ENCODE measurements at regions not wholly inside any gene's neighbourhood (a gene's known extent, or its start where the extent isn't known, plus 50 kb on each side); places are given as distances from the start of the nearest gene placed in this dataset.

DNA sequence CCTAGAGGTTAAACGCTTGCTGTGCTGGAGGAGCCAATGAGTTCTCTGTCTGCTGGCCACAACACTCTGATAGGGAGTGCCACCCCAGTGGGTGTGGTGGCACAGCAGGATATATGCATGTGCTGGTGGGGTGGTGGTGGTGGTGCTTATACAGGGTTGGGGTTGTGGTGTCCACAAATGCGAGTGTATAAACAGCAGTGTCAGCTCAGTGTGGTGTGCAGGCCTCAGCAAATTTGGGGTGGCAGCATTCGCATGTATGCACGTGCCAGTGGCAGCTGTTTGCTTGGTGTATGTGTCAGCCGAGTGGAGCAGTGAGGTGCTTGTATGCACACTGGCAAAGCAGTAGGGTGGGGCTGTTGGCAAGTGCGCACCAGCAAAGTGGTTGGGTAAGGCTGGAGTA is 157.4 kb downstream of the FAM47A start:
- Histone ChIP-seq H2AFZ (ENCODE audit: low read depth, low read length) (no peak overlapping the region), H3K9ac (ENCODE audit: insufficient read depth in 1 of 2, low read depth in 2 of 2, low read length in 2 of 2) (no peak overlapping the region), H3K79me2 (ENCODE audit: control insufficient read depth, insufficient read depth, low read length) (no peaks in the 10 kb centered on the region), H3K27ac (ENCODE audit: extremely low read depth, low read depth, low read length) (no peak overlapping the region), H3K9me3 (replicated peaks; ENCODE audit: control insufficient read depth, insufficient read depth, low read depth, low read length) (no peaks in the 10 kb centered on the region), H3K4me2 (ENCODE audit: insufficient read depth, low read length) (no peak overlapping the region), H3K9me1 (ENCODE audit: control insufficient read depth, insufficient read depth, low read length) (no peaks in the 10 kb centered on the region), H3K36me3 (ENCODE audit: control insufficient read depth, insufficient read depth, low read length) (no peaks in the 10 kb centered on the region), H4K20me1 (replicated peaks; ENCODE audit: control insufficient read depth, insufficient read depth, low read length) (no peaks in the 10 kb centered on the region), H3K4me3 (no peak overlapping the region), H3K4me1 (replicated peaks in 1 of 2; ENCODE audit: control insufficient read depth in 2 of 2, insufficient read depth in 2 of 2, low read length in 2 of 2) (no peaks in the 10 kb centered on the region), H3K27me3 (ENCODE audit: control insufficient read depth in 2 of 2, insufficient read depth in 2 of 2, low read length in 2 of 2) (no peaks in the 10 kb centered on the region)
- ChIA-PET CTCF (ENCODE audit: low intra/inter-chr PET ratio) (no interaction called here), POLR2A (no interaction called here)
- FAIRE-seq (no peak), ATAC-seq (no peak), DNase-seq (ENCODE audit: extremely low read depth in 1 of 4, low spot score in 3 of 4) (no peak)
- WGBS (ENCODE audit: insufficient coverage, low coverage, missing lambda C conversion rate): 9% methylated on average over 6 of the region's 6 CpGs
- intact Hi-C loops (cut with micrococcal nuclease) (no loop called here), in situ Hi-C loops (cut with MboI) (no loop called here)
- BruUV-seq (replicated peaks): no TSS peak
- no peak for TF ChIP-seq DEAF1 (CRISPR knock-in tag; IDR thresholded peaks at IDR 0.05)
- TF ChIP-seq ZNF274 (IDR thresholded peaks at IDR 0.05; ENCODE audit: borderline replicate concordance, low read depth, low read length): no peak
- TF ChIP-seq CBX1 (IDR thresholded peaks at IDR 0.05; ENCODE audit: low read depth): no peak
- no peak for TF ChIP-seq FOXA3 (CRISPR knock-in tag; conservative IDR thresholded peaks at IDR 0.05 in 1 of 2, IDR thresholded peaks at IDR 0.05 in 1 of 2)
- no peak for TF ChIP-seq PATZ1 (CRISPR knock-in tag; IDR thresholded peaks at IDR 0.05; ENCODE audit: borderline replicate concordance)
- no peak for TF ChIP-seq NR0B1 (IDR thresholded peaks at IDR 0.05; ENCODE audit: partially characterized antibody)
- TF ChIP-seq ELF1 (tag; IDR thresholded peaks at IDR 0.05): no peak
- no peak for TF ChIP-seq HSF4 (CRISPR knock-in tag; IDR thresholded peaks at IDR 0.05; ENCODE audit: borderline replicate concordance)
- no peak for TF ChIP-seq NR2C2 (CRISPR knock-in tag; IDR thresholded peaks at IDR 0.05)
- no peak for TF ChIP-seq NR2C2 (tag; IDR thresholded peaks at IDR 0.05)
- no peak for TF ChIP-seq HMGN3 (IDR thresholded peaks at IDR 0.05; ENCODE audit: borderline replicate concordance, extremely low read depth, insufficient read length, low read depth, low read length)
- no peak for TF ChIP-seq BRD4 (IDR thresholded peaks at IDR 0.05)
- no peak for TF ChIP-seq GABPB1 (CRISPR knock-in tag; IDR thresholded peaks at IDR 0.05)
- no peak for TF ChIP-seq GTF2E2 (tag; IDR thresholded peaks at IDR 0.05)
- TF ChIP-seq EP300 (IDR thresholded peaks at IDR 0.05; ENCODE audit: low read length): no peak
- TF ChIP-seq CTCFL (IDR thresholded peaks at IDR 0.05; ENCODE audit: borderline replicate concordance, insufficient read depth, low read depth, low read length, poor library complexity, severe bottlenecking): no peak
